Activated CD8-positive, alpha-beta memory T cell treated with anti-CD3 and anti-CD28 coated beads, Interleukin-2, amount 50 U/mL, for 48 hours (primary cell): ENCODE measurements at regions not wholly inside any gene's neighbourhood (a gene's known extent, or its start where the extent isn't known, plus 50 kb on each side); places are given as distances from the start of the nearest gene placed in this dataset.

ENCODE experiments used
- DNase-seq: peaks from one replicate; pipeline ENCODE4 v3.0.0-alpha.2; 2020

DNA sequence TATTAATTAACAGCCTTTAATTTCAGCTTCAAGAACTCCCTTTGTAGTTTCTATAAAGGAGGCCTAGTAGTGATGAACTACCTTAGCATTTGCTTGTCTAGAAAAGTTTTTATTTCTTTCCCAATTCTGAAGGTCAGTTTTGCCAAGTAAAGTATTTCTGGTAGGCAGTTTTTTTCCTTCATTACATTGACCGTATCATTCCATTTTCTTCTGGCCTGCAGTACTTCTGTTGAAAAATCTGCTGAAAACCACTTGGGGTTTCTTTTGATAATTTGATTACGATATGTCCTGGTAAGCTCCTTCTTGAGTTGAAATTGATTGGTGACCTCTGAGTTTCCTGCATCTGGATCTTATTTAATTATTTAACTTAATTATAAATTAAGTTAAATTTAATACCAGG lies 691.8 kb downstream of the TSN start:
- no peak for DNase-seq

DNA sequence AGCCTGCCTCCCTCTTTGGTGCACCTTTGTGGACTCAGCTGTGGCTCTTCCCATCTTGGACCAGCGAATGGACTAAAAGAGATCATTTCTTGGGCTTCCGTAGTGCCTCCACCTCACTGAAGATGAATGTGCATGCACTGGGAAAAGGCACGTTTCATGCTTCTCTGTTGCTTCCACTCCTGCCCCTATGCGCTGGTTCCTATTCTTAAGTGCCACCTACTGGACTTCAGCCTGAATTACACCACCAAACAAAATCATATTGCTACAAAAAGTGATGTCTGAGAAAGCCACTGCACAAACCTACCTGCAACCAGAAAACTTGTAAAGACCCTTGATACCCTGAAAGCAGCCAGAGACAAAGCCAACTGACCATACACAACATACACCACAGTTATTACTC lies 695.6 kb downstream of the TSN start:
- DNase-seq: no peak

DNA sequence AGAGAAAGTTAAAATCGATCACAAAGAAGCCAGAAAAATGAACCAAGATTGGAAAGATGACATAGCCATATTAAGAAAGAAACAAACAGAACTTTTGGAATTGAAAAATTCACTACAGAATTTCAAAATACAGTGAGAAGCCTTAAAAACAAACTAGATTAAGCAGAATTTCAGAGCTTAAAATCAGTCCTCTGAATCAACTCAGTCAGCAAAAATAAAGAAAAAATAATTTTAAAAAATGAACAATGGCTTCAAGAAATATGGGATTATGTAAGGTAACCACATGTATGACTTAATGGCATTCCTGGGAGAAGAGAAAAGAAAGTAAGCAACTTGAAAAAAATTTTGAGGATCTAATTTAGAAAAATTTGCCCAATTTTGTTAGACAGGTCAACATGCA lies 696.2 kb downstream of the TSN start:
- no peak for DNase-seq

DNA sequence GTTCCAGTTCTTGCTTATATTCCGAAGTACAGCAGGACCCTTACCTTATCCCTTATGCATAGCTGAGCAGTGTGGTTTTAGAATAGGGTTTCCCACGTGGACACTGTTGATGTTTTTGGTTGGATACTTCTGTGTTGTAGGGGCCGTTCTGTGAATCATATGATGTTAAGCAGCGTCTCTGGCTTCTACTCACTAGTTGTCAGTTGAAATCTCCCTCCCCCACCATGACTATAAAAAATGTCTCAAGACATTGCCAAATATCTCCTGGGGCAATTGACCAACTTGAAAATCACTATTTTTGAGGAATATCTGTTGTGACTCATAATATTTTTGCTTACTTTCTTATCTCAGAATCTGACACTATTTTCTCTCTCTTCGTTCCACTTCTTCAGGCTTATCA lies 713.7 kb downstream of the TSN start:
- DNase-seq: no peak

DNA sequence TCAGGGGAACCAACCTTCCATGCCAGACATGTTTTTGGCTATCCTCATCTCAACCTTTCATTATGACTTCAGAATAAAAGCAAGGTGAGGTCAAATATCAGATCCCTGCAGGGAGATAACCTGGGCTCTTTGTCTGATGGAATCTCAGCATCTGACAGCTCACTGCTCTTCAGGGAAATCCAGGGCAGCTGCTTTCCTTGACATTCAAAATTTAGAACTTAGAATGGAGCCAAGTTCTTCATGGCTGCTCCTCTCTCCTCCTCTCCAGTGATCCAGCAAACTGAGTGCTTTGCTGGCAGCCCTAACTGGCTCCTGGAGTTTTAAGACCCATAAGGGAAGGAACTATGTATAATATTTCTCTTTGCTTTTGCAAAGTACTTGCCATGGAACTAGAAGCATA lies 716.3 kb downstream of the TSN start:
- no peak for DNase-seq

DNA sequence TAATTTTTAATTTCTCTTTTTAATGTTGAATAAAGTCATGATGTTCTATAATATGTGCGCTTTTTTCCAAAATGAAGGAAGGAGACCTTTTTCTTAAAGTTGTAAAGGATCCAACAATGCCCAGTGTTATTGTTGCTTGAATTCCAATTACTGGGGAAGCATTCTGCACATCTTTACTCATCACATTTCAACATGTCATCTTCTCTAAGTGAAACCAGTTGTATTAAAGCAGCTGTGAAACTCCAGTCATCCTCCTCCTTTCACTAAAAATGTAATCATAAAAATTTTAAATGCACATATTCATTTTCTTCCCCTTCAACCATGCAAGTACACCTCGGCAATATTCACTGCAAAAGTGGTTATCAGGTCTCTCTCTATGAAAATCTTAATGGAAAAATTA lies 722.7 kb downstream of the TSN start:
- no peak for DNase-seq

DNA sequence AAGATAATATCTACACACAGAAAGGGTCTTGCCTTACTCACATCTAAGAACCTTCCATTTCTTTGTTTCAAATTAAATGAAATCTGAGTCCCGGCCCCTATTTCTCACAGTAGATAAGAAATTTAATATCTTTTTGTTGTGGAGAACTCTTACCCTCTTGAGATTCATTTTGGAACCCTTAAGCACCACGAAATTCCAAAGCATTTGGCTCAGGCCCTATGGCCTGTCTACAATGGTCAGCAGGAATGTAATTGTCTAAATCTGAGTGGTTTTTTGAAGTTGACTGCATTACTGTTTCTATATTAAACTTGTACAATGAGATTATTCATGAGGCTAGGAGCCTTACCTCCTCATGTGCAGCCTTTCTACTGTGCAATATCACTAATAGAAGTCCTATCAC lies 723.3 kb downstream of the TSN start:
- no peak for DNase-seq

DNA sequence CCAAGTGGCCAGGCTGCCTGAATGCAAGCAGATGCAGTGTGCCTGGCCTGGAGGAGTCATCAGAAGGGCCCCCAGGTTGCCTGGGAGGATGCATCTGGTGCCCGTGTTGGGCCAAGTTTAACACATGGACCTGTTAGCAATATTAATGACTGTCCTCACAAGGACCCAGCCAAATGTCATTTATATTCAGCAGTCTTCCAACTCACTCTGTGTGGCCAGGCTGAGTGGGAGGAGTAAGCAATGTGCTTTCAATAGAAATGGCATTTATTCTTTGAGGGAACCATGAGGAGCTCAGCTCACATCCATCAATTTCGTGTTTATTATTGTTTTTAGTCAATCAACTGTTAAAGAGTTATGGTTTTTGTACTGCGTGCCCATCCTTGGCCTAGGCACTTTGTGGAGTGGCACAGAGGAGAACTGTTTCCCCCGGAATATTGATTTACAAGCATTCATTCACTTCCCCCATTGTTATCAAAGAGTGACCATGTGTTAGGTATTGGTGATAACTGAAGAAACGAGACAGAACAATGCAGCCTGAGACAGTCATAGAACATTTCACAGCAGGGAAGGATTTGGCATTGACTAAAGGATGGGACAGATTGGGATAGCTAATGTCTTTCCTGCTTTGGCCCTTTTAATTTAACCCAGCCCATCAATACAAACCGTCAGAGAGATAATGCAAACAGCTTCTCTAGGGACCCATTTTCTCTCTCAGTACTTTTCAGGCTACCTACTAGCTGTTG lies 725.2 kb downstream of the TSN start:
- no peak for DNase-seq

DNA sequence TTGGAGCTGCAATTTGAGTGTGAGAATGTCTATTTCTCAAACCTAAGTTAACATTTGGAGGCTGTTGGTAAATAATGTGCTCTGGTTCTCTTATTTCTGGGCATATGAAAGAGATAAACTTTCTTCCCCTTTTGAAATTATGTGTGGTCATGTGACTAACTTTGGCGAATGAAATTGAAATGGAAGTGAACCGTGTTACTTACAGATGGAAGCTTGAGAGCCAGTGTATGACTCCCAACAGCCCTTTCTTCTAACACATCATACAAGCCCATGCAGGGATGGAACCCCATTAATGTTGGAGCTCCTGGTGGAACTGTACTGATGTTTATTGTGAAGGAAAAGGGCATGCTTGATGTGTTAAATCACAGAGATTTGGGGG lies 725.8 kb downstream of the TSN start:
- DNase-seq: no peak

DNA sequence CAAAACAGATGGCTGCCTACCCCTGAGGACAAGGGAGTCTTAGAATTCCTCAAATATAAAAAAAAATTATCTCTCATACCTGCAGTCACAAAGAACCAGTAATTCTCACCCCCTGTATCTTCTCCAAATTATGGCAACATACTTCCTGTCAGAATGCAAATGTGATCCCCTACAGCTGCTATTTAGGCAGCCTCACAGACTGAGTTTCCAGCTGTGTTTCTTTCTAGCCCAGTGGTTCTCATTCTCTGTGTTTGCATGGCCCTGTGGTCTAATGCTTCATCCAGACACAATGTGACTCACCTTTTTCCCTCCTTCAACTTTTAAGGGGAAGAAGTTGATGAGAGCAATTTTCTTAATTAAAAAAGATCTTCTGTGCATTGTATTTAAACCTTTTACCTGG lies 726.3 kb downstream of the TSN start:
- DNase-seq: no peak

DNA sequence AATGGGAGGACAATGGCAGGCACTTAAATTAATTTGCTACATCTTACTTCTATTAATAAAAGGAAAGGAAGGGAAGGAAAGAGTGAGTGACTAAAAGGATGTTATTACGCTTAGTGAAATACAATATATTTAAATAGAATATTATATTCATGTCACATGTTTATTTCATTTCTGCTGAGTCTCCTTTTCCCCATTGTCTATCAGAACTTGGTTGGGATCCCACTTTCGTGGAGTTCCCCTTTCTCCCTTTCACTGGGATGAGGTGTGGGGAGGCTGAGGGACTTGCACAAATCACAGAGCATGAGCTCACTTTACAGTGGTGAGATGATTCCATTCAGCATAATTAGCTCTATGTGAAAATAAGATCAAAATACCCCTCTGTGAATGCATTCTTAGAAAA lies 730.6 kb downstream of the TSN start:
- no peak for DNase-seq

DNA sequence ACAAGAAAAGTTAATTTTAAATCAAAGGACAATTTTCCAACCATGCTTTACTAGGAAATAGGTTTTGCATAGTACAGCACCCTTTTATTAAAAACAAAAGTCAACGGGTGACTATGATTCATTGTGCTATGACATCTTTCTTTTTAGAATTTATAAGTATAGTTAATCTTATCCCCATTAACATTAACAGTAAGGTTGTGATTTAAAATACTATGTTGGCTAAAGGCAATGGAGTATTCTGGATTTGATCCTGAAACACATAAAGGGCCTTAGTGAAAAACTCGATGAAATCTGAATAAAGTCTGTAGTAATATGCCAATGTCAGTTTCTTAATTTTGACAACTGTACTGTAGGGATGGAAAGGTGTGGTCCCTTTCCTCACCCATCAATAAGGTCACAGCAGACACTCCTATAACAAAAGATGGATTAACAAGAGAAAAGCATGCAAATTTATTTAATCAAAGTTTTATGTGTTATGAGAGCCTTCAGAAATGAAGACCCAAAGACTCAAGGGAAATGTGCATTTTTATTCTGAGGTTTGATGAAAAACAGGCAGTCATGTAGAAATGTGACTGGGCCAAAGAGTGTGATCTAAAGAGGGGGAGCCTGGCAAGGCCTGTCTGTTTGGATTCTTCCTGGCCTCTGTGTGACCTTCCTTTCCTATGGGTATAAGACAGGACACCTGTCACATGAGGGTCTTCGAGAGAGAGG lies 731.4 kb downstream of the TSN start:
- DNase-seq: no peak

DNA sequence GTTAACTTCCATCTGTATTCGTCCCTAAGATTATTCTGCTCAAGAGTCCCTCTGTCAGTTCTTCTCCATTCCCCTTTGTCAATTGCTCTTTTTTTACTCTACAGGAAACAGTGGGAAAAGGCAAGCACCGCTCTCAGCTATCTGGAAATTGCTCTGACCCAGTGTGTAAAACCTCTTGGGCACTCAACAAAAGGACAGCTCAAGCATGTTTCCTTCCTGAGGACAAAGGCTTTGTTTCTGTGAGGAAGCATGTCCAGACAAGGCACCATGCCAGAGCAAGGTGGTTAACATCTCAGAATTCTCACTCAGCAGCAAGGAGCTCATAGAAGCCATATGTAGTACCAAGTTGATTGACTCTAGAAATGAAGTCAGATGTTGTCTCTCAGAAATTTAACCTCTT lies 735.6 kb downstream of the TSN start:
- no peak for DNase-seq

DNA sequence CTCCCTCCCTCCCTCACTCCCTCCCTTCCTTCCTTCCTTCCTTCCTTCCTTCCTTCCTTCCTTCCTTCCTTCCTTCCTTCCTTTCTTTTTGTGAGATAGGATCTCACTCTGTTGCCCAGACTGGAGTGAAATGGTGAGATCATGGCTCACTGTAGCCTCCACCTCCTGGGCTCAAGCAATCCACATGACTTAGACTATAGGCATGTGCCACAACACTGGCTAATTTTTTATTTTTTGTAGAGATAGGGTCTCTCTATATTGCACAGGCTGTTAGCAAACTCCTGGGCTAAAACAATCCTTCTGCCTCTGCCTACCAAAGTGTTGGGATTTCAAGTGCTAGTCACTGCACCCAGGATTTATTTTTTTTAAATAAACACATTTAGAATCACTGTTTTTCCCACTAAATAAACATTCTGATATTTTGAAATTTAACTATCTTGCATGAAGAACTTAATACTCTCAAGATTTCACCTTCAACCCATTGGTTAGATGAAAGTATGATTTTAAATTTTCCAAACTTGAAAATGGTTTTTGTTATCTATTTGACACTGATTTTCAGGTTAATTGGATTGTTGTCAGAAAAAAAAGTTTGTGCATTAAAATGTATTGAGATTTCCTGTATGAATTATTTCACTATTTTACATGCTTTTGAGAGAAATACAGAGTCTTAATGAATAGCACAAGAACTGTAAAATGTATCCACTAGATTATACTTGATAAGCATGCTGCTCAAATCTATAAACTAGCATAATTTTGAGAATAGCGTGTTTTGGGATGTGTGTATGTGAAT lies 745.1 kb downstream of the TSN start:
- DNase-seq: no peak

DNA sequence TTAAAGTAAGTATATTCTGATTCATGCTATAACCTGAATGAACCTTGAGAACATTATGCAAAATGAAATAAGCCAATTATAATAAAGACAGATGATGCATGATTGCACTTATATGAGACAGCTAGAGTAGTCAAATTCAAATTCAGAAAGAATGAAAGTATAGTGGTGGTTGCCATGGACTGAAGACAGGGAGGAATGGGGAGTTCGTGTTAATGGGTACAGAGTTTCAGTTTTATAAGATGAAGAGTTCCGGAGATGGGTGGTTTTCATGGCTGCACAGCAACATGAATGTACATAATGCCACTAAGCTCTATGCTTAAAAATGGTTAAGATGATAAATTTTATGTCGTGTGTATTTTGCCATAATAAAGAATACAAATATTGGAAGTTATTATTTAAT lies 751.2 kb downstream of the TSN start:
- DNase-seq: no peak

DNA sequence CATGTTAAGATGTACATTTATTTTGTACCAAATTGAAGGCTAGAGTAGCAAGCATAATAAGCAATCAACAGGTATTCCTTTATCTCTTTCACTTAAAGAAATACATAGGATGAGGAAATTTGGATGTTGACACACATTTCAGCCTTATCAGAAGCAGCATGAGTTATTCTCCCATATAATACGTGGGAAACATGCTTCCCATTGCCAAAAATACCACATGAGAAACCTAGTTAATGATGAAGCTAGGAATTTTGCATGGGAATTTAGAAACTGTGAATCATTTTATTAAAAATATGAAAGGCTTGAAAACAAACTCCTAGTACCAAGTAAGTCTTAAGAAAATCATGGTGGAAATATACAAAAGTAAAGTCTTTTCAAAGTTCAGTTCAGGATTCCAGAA lies 751.8 kb downstream of the TSN start:
- no peak for DNase-seq

DNA sequence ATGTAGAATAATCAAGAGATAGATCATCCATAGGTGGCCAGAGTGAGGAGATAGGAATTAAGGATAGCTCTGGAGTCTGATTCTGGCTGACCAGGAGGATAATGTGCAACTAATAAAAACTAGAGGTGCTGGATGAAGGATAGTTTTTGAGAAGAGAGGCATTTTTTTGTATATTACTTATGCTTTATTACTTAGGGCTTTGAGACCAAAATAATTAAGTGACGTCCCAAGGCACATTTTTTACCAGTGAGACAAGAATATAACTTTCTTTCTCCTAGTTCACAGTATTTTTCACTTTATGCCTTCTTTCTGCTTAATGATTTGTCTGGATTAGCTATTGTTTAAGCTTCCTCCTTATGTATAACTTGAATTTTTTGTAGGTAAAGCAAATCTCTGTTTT lies 756.6 kb downstream of the TSN start:
- no peak for DNase-seq

DNA sequence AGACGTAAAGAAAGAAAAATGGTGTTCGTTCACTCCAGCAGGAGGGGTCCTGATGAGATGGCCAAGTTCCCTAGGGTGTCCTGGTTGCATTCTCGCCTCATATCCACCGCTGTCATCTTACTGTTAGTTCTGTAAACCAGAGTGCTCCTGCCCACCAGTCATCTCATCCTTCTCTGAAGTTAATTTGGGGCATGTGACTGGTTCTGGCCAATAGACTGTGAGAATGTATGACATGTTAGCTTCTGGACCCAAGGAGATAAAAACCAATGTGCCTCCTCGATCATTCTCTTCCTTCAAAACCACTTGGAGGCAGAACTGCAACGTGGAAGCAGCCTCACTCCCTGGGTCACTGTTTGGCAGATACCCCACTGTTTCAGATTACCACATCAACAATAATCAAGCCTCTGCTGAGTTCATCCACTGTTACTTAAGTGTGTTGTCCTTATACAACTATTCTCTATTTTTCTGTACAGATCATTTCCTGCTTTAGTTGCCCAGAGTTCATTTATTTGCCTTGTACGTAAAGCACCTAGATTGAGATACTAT lies 759.1 kb downstream of the TSN start:
- no peak for DNase-seq

DNA sequence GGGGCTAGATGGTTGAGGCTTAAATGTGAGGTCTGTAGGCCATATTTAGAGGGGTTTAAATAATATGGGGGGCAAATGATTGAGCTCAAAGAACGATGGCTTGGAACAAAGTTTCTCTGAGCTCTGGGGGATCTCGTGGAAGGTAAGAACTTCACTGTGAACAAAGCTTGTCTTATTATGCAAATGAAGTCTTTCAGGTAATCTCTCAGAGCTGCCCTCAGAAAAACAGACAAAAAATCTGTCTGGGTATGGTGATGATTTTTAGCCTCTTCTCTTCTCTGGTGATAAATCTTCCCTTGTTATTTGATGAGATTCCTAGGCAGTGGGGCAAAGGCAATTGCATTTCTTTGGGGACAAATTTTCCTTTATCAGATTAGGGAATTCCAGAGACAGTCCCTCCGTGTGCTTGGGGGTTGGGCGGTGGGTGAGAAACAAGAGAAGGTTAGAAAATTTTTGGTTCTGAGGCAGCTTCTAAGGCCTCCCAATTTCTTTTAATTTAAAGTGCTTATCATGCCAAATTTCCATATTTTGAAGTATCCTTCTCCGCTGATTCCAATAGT lies 760.4 kb downstream of the TSN start:
- DNase-seq: no peak

DNA sequence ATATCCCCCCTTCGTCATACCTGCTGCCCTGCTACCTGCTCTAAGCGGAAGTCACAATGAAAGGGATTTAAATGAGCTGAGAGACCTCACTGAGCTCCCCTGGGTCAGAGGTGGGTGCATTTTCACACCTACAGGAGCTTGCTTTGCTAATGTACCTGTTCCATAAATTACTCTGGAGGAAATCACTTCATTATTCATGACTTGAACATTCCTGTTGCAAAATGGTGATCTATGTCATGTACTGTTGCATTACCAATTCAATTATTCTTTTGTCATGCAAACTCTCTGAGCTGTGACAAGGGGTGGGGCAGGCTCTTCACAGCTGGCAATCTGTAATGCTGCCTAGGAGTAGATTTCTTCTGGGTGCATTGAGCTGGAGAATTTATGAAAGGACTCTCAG lies 761.3 kb downstream of the TSN start:
- DNase-seq: no peak

DNA sequence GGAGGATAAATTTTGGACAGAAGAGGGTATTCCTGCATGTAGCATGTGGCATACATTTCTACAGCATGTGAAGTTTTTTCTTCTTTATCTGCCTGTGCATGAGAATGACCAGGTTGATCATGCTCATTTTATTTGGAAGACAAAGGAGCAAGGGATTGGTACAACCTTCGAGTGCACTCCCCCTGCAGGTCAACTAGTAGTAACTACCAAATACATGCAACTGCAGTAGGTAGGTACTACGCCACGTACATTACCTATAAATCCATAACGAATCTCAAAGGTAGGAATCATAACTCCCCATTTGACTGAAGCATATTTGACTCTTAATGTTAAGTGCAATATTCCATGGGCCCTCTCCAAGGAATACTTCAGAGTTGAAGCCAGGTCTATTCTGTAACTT lies 763.9 kb downstream of the TSN start:
- no peak for DNase-seq

DNA sequence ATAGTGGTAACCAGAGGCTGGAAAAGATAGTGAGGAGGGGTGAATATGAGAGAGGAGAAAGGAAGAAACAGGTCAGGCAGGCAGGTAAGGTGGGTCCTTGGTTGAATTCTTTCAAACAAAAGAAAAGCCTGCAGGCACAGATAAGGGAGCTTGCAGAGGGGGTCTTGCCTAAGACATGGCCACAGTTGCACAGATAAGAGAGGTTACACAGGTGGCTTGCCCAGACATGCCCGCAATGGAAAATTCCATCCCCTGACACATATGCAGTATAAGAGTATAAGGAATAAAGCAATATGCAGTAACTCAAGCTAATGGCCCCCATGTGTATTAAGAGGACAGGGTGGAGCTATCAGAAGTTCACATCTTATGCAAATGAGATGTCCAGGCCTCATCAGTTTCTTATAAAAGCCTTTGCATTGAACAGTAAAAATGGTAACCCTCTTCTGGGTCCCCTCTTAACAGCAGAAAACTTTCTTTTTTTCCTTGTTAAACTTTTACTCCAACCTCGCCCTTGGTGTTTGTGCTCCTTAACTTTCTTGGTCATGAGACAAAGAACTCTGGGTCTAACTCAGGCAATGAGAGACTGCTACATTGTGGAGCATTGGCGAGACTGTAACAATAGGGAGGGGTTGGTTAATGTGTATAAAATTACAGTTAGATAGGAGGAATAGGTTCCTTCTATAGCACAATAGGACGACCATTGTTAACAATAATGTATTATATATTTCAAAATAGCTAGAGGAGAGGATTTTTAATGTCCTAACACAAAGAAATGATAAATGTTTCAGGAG lies 764.6 kb downstream of the TSN start:
- DNase-seq: no peak

DNA sequence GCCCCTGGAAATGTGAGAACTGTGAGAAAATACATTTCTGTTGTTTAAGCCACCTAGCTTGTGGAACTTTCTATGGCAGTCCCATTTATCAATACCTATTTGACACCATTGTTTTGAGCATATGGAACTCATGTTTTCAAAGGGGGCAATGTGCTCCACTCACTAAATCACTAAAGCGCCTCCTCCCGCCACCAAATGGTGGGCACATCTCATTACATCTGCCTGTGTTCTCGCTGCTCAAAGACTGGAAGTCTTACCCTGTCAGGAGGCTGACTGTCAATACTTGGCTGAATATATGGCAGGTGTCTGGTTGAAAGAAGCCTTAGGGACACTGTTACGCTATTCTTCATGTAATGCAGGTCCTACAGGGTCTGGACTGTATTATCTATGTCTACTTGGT lies 767.7 kb downstream of the TSN start:
- DNase-seq: no peak
